ENCODE measurements at regions not wholly inside any gene's neighbourhood (a gene's known extent, or its start where the extent isn't known, plus 50 kb on each side); places are given as distances from the start of the nearest gene placed in this dataset.

DNA sequence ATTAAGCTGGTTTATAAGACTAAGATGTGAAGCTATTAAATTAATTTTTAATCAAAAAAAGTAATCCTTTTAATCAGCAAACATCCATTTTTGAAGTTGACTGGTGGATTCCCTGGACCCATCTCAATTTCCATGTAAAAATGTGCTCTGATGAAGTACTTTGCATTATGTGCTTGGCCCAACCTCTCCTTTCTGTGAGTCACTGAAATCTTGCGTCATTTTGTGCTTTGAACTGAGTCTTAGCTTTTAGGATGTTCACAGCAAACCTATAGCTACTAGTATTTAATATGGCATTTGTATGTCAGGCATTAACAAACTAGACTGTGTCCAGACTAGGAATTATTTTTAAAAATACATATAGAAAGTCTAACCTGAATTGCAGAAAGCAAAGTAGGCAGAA lies 55.0 kb upstream of the CDH12 start:
- Histone ChIP-seq H3K4me1 (ENCODE audit: control insufficient read depth, insufficient read depth, low read length) (peaks cover 13% of the 10 kb centered on the region), H3K36me3 (ENCODE audit: control insufficient read depth, insufficient read depth, low read length) (no peaks in the 10 kb centered on the region), H3K27ac (ENCODE audit: low read depth, low read length) (no peak overlapping the region), H3K27me3 (ENCODE audit: control insufficient read depth, insufficient read depth, low read length) (no peaks in the 10 kb centered on the region), H3K9me3 (ENCODE audit: control insufficient read depth, insufficient read depth, low read length) (no peaks in the 10 kb centered on the region), H3K4me3 (ENCODE audit: low read depth, low read length) (no peak overlapping the region), H3K9ac (ENCODE audit: low read depth, low read length) (no peak overlapping the region)

Measured in HUES48 (cell line).